ENCODE measurements at regions not wholly inside any gene's neighbourhood (a gene's known extent, or its start where the extent isn't known, plus 50 kb on each side); places are given as distances from the start of the nearest gene placed in this dataset.

- TF ChIP-seq, protein P1, sequence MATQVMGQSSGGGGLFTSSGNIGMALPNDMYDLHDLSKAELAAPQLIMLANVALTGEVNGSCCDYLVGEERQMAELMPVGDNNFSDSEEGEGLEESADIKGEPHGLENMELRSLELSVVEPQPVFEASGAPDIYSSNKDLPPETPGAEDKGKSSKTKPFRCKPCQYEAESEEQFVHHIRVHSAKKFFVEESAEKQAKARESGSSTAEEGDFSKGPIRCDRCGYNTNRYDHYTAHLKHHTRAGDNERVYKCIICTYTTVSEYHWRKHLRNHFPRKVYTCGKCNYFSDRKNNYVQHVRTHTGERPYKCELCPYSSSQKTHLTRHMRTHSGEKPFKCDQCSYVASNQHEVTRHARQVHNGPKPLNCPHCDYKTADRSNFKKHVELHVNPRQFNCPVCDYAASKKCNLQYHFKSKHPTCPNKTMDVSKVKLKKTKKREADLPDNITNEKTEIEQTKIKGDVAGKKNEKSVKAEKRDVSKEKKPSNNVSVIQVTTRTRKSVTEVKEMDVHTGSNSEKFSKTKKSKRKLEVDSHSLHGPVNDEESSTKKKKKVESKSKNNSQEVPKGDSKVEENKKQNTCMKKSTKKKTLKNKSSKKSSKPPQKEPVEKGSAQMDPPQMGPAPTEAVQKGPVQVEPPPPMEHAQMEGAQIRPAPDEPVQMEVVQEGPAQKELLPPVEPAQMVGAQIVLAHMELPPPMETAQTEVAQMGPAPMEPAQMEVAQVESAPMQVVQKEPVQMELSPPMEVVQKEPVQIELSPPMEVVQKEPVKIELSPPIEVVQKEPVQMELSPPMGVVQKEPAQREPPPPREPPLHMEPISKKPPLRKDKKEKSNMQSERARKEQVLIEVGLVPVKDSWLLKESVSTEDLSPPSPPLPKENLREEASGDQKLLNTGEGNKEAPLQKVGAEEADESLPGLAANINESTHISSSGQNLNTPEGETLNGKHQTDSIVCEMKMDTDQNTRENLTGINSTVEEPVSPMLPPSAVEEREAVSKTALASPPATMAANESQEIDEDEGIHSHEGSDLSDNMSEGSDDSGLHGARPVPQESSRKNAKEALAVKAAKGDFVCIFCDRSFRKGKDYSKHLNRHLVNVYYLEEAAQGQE (IDR thresholded peaks at IDR 0.05; ENCODE audit: insufficient read depth in 1 of 2, low read depth in 2 of 2, low read length in 2 of 2): no peak
- TF ChIP-seq SIN3A (IDR thresholded peaks at IDR 0.05; ENCODE audit: borderline replicate concordance, insufficient read depth, low read length) (no peak), TAF1 (IDR thresholded peaks at IDR 0.05; ENCODE audit: borderline replicate concordance, insufficient read depth, low read length) (no peak), FOXP2 (optimal IDR thresholded peaks at IDR 0.05; ENCODE audit: borderline replicate concordance, extremely low read depth, extremely low read length, insufficient read depth) (no peak), POLR2AphosphoS5 (IDR thresholded peaks at IDR 0.05; ENCODE audit: low read depth, low read length) (no peak)
Measured at GRCh38 chr9:126166866-126167265, 159.8 kb upstream of the MVB12B start.

DNA sequence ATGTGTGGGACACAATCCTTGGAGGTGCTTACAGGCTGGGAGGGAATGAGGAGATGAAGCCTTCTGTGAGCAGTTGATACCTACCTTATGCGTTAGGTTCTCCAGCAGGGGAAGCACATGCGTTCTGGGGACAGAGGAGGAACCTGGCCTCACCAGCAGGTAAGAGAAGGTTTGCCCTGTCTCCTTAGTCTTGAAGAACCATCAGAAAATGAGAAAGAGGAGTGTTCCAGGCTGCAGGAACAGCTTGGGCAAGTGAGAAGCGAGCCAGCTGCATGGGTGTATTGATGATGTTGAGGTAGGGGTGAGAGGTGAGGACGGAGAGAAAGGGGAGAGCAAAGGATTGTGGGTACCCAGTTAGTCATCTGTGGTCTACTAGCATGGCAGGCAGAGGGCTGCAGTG is 156.9 kb upstream of the MVB12B start:
- no peak for TF ChIP-seq POLR2AphosphoS5 (IDR thresholded peaks at IDR 0.05; ENCODE audit: low read depth, low read length)
- TF ChIP-seq, protein P1 (IDR thresholded peaks at IDR 0.05; ENCODE audit: insufficient read depth in 1 of 2, low read depth in 2 of 2, low read length in 2 of 2): no peak
- no peak for TF ChIP-seq TAF1 (IDR thresholded peaks at IDR 0.05; ENCODE audit: borderline replicate concordance, insufficient read depth, low read length)
- TF ChIP-seq FOXP2 (optimal IDR thresholded peaks at IDR 0.05; ENCODE audit: borderline replicate concordance, extremely low read depth, extremely low read length, insufficient read depth): no peak
- TF ChIP-seq SIN3A (IDR thresholded peaks at IDR 0.05; ENCODE audit: borderline replicate concordance, insufficient read depth, low read length): no peak

GRCh38 chr9:126170286-126170823 is 156.3 kb upstream of the MVB12B start:
- TF ChIP-seq, protein P1 (IDR thresholded peaks at IDR 0.05; ENCODE audit: insufficient read depth in 1 of 2, low read depth in 2 of 2, low read length in 2 of 2): no peak
- TF ChIP-seq FOXP2 (optimal IDR thresholded peaks at IDR 0.05; ENCODE audit: borderline replicate concordance, extremely low read depth, extremely low read length, insufficient read depth) (no peak), SIN3A (IDR thresholded peaks at IDR 0.05; ENCODE audit: borderline replicate concordance, insufficient read depth, low read length) (no peak), TAF1 (IDR thresholded peaks at IDR 0.05; ENCODE audit: borderline replicate concordance, insufficient read depth, low read length) (no peak), POLR2AphosphoS5 (IDR thresholded peaks at IDR 0.05; ENCODE audit: low read depth, low read length) (no peak)

DNA sequence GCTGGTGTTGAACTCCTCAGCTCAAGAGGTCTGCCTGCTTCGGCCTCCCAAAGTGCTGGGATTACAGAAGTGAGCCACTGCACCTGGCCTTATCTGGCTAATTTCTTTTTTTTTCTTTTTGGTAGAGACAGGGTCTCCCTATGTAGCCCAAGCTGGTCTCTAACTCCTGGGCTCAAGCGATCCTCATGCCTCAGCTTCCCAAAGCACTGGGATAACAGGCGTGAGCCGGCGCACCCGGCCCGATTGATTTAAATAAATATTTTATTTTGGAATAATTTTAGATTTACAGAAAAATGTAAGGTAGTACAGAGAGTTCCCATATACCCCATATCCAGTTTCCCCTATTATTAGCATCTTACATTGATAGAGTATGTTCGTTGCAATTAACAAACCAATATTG is 155.0 kb upstream of the MVB12B start:
- TF ChIP-seq SIN3A (IDR thresholded peaks at IDR 0.05; ENCODE audit: borderline replicate concordance, insufficient read depth, low read length) (no peak), POLR2AphosphoS5 (IDR thresholded peaks at IDR 0.05; ENCODE audit: low read depth, low read length) (no peak), TAF1 (IDR thresholded peaks at IDR 0.05; ENCODE audit: borderline replicate concordance, insufficient read depth, low read length) (no peak), FOXP2 (optimal IDR thresholded peaks at IDR 0.05; ENCODE audit: borderline replicate concordance, extremely low read depth, extremely low read length, insufficient read depth) (no peak)

GRCh38 chr9:126173401-126173800 is 153.2 kb upstream of the MVB12B start:
- TF ChIP-seq SIN3A (IDR thresholded peaks at IDR 0.05; ENCODE audit: borderline replicate concordance, insufficient read depth, low read length) (no peak), POLR2AphosphoS5 (IDR thresholded peaks at IDR 0.05; ENCODE audit: low read depth, low read length) (no peak), FOXP2 (optimal IDR thresholded peaks at IDR 0.05; ENCODE audit: borderline replicate concordance, extremely low read depth, extremely low read length, insufficient read depth) (no peak), TAF1 (IDR thresholded peaks at IDR 0.05; ENCODE audit: borderline replicate concordance, insufficient read depth, low read length) (no peak)
- TF ChIP-seq, protein P1 (IDR thresholded peaks at IDR 0.05; ENCODE audit: insufficient read depth in 1 of 2, low read depth in 2 of 2, low read length in 2 of 2): no peak

Measured in PFSK-1 (cell line).